ENCODE measurements at regions not wholly inside any gene's neighbourhood (a gene's known extent, or its start where the extent isn't known, plus 50 kb on each side); places are given as distances from the start of the nearest gene placed in this dataset.
"Not testable (repeated sequence)": the region's sequence is repeated elsewhere in the genome, so short reads cannot be mapped to it uniquely, and the experiment has no call there.

DNA sequence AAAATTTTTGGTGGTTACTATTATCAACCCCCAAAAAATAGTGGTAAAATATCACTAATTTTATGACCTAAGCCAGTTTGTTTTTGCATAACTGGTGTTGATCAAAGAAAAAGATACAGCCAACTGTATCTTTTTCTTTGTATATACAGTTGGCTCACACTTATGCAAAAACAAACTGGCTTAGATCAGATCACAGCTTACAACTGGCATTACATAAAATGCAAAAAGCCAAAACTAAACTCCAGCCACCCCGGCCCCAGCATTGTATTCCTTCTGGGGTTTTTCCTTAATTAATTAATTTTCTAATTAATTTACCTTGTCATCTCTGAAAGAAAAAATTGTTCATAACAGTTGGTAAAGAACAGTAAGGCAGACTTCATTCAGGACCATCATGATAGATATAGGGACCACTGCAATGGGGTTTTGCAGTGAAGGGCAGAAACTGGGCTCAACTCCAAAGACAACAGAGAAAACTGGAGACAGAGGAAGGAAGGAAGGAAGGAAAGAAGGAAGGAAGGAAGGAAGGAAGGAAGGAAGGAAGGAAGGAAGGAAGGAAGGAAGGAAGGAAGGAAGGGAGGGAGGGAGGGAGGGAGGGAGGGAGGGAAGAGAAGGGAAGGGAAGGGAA, 202.1 kb downstream of the HNRNPD start:
- DNase-seq: no peak

DNA sequence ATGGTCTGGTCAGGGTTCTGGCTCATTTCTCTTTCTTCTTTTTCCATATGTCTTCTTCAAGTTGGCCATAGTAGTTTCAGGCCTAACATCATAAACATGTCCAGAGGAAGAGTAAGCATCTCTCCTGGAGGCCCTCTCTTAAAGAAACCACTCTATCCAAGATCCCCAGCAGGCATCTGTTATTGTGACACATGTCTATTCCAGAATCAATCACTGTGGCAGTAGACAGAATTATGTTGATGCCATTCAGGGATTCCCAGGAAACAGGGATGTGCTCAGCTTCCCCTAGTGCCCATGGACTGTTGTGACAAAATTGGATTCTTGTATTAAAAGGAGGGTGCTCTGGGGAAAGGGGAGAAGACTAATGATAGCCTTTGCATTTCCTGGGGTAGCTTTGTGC, 224.0 kb downstream of the HNRNPD start:
- no peak for DNase-seq

GRCh38 chr4:82145850-82146249, 227.9 kb downstream of the HNRNPD start:
- DNase-seq: no peak

- no peak for DNase-seq
Observed at GRCh38 chr4:82140422-82140821, 233.4 kb downstream of the HNRNPD start.

- no peak for DNase-seq
Observed at GRCh38 chr4:82139287-82139686, 234.5 kb downstream of the HNRNPD start.

DNA sequence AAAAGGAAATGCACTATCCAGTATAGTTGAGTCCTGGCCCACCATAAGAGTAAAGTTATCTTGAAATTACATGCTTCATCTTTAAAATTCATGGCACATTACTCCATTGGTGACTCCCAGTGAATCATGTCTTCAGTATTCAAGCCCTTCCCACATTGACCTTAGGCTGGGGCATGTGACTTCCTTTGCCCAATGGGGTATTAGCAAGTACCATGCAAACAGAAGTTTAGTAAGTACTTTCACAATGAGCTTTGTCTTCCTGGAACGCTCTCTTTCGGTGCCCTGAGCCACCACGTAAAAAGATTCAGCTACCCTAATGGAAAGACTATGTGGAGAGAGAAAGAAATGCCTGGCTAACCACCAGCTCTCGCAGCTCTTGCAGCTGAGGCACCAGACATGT, 235.4 kb downstream of the HNRNPD start:
- DNase-seq: no peak

- DNase-seq: no peak
Observed at GRCh38 chr4:82136161-82136801, 237.5 kb downstream of the HNRNPD start.

DNA sequence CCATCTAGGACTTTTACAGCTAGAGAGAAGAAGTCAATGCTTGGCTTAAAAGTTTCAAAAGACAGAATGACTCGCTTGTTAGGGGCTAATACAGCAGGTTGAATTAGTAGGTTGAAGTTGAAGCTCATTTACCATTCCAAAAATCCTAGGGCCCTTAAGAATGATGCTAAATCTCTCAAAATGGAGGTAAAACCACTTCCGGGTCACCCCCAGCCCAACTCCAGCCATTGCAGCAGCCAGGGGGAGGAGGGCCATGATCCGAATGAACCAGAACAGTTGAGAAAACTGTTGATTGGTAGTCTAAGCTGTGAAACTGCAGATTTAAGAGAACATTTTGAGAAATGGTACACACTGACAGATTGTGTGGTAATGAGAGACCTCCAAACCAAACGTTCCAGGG, 245.4 kb downstream of the HNRNPD start:
- DNase-seq: no peak

GRCh38 chr4:82126512-82127040, 247.2 kb downstream of the HNRNPD start:
- no peak for DNase-seq

DNA sequence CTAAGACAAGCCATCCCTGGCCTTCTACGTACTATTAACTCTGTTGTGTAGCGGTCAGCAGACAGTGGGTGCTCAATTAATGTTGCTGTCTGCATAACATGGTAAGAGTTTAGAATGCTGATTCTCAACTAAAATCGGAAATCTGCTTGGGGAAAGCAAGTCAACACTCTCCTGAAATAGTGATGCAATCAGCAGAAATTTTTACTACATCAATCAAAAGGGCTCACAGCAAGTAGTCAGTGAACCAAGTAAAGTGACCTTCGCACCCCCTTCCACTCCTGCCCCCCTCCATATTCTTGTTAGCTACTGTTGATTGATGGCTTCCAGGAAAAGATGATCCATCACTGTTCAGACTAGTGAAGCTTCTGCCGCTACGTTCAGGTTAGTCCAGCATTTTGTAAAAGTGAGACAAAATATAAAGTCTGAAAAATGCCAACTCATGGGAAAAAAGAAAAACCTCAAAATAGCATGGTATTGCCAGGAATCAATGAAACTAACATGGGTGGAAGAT, 247.9 kb downstream of the HNRNPD start:
- DNase-seq: no peak

DNA sequence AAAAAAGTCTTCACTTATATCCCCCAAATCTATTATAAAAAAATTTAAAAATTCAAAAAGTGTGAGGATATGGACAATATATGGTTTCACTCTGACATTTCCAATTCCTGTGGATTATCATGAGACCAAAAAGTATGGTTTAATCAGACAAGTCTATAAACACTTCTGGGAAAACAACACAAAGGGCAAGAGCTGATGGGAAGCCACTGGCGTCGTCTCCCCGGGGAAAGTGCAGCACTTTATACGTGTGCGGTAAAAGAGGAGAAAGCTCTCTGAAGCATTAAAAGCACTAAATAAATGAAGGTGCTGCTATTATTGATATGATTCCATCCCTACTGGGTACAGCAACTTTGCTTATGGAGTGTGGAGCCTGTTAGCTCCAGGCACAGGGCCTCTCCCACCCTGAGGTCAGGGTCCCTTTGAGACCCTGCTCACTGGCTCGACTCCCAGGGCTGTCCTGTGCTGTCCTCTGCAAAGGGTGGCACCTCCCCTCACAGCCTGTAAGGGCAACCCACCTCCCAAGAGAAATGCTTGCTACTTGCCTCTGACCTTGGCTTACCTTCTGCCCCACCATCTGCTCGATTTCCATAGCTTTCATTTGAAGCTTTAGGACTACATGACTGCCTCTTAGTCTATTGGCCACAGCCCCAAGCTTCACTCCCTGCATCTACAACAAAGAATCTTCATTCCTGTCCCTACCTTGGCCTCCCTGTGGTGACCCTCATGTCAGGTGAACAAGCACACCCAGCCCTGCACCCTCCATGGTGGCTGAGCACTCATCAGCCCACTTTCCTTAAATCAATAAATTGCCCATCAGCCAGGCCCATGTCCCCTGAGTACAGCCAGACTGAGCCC, 248.6 kb downstream of the HNRNPD start:
- DNase-seq: peak; percentile 65

DNA sequence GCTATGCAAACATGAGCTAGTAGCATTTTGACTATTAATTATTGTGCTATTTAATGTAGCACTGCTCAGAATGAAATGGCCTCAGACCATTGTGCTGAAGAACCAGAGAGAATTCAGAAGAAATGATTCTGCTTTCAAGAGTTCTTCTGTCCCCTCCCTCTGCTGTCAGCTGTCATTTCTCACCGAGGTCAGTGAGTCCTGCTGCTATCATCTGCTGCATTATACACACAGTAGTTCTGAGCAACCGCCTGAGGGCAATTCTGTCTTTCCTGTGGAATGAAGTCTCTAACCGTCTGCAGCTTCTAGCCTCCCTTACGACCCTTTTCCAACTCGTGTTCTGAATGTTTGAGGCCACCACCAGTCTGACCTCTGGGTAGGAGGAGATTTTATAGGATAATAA, 249.4 kb downstream of the HNRNPD start:
- no peak for DNase-seq

DNA sequence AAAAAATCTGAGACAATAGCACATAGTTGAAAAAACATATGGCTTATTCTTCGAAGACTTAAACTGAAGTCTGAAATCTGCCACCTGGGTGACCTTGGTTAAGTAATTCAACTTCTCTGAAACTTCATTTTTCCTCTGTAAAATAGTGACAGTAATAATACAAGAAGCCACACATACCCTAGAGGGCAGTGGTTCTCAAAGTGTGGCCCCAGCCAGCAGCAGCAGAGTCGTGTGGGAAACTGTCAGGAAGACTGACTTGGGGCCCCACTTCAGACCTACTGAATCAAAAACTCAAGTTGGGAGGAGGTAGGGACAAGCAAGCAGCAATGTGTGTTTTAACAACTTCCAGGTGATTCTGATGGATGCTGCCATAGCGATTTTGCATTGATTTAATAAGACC, 249.9 kb downstream of the HNRNPD start:
- DNase-seq: no peak

DNA sequence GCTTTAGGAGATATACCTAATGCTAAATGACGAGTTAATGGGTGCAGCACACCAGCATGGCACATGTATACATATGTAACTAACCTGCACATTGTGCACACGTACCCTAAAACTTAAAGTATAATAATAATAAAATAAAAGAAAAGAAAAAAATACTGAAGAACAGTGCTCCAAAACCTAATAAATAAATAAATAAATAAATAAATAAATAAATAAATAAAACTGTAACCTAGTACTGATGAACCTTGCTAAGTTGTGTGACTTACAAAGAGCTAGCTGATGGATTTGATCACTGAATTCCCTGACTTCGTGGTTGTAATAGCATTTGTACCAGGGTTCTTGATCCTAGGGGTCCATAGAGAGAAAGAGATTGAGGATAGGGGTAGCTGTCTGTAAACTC, 258.6 kb downstream of the HNRNPD start:
- DNase-seq: not testable (repeated sequence)

DNA sequence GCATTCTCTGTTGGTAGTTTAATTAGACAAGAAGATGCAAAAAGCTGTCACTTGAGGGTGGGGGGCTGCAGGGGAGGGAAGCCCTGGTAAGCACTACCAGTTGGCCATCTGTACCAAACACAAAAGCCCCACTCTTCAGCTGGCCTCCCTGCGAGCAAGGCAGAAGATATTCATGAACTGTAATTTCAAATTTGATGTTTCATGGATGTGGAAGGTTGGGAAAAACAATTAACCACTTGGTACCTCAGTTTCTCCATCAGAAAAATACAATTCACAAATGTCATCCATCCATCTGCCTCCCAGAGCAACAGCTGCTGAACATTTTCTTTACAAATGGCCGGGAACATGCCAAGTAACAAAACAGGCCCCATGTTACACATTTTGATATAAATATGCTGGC, 265.3 kb downstream of the HNRNPD start:
- DNase-seq: no peak

- no peak for DNase-seq
Observed at GRCh38 chr4:82104578-82104977, 269.2 kb downstream of the HNRNPD start.

DNA sequence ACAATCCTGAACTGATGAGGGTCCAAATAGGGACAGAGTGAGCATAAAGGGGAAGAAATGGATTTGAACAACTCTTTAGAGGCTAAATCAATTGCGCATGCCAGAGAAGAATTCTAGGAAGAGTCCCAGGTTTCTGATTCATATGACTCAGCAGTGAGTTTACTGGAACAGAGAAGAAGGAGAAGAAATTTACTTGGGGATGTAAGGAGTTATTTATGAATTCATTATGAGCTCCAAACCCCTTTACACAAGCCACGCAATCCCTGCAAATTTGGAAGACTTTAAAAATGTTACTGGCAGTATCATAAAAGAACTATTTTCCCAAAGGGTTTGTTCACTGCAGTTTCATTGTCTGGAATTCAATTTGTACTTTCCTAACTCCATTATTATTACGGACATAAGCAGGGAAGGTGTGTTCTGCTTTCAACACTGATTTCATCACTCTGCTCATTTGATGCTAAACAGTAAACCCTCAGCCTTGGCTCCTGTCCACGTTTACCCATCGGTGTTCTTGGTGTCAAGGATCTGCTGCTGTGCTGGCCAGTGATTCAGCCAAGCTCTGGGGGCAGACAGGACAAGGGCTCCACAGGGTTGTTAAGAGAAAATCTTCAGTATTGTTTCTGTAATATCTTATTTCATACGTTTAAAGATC, 273.7 kb downstream of the HNRNPD start:
- no peak for DNase-seq

DNA sequence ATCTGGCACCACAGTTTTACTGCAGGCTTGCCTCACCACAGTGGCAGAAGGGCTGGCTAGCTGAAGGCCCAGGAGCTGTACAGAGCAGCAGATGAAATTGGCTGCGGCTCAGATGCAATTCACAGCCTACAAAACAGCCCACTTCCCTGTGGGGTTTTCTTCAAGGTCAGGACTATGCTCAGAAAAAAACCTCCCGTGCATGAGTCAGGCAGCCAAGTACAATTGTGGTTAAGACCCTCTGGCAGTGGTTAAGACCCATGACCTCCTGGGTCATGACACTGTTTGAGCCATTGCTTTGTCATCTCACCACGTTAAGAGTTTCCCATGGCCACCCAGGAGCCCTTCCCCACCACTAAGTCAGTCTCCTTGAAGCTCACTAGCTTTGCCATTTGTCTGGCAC, 276.3 kb downstream of the HNRNPD start:
- DNase-seq: peak; percentile 20

- DNase-seq: no peak
Observed at GRCh38 chr4:82090717-82091116, 283.1 kb downstream of the HNRNPD start.

DNA sequence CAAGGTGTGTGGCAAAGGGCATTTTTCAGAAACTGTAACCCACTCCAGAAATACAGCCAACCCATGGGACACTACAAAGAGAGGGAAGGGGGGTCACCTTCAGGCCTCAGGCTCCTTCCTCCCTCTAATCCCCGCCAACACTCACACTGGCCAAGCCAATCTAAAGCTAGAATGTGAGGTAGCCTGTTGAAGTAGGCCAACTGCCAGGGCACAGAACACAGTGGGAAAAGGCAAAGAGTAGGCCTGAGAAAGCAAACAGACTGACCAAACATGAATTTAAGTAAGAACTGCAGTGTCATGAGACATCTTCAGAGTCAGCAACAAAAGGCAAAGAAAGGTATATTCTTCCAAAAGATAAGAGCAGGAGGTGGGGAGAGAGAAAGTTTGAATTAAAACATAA, 289.0 kb downstream of the HNRNPD start:
- no peak for DNase-seq

GRCh38 chr4:82077471-82077995, 296.3 kb downstream of the HNRNPD start:
- DNase-seq: not testable (repeated sequence)

GRCh38 chr4:82076809-82077208, 297.0 kb downstream of the HNRNPD start:
- DNase-seq: no peak

GRCh38 chr4:82076359-82076758, 297.4 kb downstream of the HNRNPD start:
- DNase-seq: no peak
